Activated gamma-delta T cell treated with Interleukin-2 at 50 U/mL for 16 hours (primary cell): ENCODE measurements at regions not wholly inside any gene's neighbourhood (a gene's known extent, or its start where the extent isn't known, plus 50 kb on each side); places are given as distances from the start of the nearest gene placed in this dataset.

Source experiments
- DNase-seq: peaks from one replicate; pipeline ENCODE4 v3.0.0-alpha.2; 2020

- DNase-seq: peak; percentile 14
Measured at GRCh38 chr2:195404651-195405050, 252.4 kb upstream of the SLC39A10 start.

DNA sequence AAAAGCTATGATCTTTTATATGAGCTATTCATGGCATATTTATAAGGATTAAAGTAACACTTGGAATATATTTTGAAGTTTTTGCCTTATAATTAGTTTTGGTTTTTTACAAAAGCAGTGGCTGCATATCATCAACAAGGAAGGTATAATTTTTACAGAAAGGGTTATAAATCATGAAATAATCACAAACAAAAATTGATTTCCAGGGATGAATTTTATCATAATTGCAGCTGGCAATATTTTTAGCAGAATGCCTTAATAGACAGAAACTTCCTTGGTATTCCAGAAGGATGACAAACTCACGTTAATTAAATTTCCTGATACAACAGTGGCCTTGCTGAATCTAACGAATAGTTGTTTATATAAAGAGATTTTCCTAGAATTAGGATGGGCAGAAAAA, 260.5 kb upstream of the SLC39A10 start:
- no peak for DNase-seq

GRCh38 chr2:195395362-195395761, 261.7 kb upstream of the SLC39A10 start:
- DNase-seq: no peak

GRCh38 chr2:195392446-195393336, 264.3 kb upstream of the SLC39A10 start:
- DNase-seq: no peak

- no peak for DNase-seq
Measured at GRCh38 chr2:195390686-195391321, 266.2 kb upstream of the SLC39A10 start.

- DNase-seq: no peak
Measured at GRCh38 chr2:195388028-195388427, 269.0 kb upstream of the SLC39A10 start.

- DNase-seq: no peak
Measured at GRCh38 chr2:195382186-195382585, 274.8 kb upstream of the SLC39A10 start.

- no peak for DNase-seq
Measured at GRCh38 chr2:195370167-195370943, 286.7 kb upstream of the SLC39A10 start.

DNA sequence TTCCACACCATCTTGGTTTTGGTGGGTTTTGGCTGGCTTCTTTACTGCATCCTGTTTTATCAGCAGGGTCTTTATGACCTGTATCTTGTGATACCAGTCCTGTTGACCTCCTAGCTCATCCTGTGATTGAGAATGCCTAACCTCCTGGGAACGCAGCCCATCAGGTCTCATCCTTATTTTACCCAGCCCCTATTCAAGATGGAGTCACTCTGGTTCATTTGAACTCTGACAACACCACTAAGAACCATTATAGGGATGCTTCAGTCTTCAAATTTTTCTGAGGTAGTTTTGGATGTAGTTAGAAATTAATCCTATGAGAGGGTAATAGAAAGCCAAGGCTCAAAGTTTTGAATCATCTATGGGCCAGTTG, 287.8 kb upstream of the SLC39A10 start:
- no peak for DNase-seq

DNA sequence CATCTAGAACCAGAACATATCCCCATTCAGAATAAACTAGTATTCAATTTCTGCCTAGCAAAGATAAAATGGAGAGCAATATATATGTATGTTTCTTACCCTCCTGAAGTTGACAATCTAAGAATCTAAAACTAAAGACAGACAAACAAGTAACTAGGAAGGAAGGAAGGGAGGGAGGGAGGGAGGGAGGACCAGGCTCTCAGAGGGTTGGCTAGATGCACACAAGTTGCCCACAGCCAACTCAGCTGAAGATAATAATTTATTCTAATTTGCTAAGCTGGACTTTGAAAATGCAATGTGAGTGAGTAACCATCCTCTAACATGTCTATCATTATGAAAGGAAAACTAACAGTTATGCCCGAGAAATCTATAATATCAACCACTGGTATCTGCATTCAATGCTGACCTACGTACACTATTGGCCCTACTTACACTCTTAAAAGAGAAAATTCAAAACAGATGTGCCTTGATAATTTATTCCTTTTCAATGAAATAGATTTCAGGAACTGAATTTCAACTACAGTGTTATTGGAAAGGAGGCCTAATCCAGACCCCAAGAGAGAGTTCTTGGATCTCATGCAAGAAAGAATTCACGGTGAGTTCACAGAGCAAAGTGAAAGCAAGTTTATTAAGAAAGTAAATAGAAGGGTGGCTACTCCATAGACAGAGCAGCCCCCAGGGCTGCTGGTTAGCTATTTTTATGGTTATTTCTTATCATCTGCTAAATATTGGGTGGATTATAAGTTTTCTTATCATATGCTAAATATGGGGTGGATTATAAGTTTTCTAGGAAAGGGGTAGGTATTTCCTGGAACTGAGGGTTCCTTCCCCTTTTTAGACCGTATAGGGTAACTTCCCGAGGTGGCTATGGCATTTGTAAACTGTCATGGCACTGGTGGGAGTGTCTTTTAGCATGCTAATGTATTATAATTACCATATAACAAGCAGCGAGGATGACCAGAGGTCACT, 288.5 kb upstream of the SLC39A10 start:
- no peak for DNase-seq

DNA sequence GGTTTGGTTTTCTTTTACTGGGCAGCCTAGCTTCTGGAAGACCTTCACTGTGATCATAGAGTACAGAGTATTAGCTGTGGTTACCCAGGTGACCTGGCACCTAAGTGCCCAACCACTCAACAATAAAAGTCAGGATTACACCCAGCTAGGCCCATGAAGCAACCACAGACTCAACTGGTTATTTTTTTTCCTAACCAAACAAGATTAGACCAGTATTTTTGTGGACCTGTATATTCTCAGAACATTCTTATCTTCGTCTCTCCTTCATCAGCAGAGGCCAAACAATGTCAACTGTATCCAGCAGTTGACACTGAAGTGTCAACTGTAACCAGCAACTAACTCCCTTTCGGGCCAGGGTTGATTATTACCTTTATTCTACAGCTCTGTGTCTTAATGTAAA, 289.2 kb upstream of the SLC39A10 start:
- no peak for DNase-seq

DNA sequence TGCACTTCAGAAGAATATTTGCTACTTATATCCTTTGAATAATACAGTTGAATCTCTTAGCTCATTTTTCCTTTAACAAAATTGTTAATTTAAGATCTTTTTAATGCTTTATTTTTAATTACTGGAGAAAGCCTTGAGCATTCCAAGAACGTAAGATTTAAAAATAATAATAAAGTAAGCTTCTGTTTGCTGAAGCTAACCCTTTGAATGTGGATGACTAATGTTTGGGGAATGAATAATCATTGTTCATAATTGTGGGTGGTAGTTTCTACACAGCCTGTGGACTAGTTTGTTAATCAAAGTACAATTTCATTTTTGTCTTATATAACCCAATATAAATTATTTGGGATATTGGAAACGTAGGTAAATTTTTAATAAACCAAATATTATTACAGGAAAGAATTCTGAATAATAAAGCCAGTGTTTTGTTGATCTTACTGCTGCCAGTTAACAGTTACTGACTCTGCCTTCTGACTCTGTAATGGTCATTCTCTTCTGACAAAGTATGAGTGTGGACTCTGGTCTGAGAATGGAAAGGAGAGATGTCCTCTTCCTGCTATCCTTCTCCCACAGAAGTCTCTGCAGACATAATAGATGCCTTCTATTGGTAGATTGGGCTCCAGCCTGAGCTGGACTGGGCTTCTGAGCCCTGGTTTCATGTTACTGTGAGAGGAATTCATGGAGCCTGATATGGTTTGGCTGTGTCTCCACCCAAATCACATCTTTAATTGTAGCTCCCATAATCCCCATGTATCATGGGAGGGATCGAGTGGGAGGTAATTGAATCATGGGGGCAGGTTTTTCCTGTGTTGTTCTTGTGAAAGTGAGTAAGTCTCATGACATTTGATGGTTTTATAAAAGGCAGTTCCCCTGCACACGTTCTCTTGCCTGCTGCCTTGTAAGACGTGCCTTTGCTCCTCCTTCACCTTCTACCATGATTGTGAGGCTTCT, 292.7 kb upstream of the SLC39A10 start:
- no peak for DNase-seq

- no peak for DNase-seq
Measured at GRCh38 chr2:195363496-195363895, 293.5 kb upstream of the SLC39A10 start.

DNA sequence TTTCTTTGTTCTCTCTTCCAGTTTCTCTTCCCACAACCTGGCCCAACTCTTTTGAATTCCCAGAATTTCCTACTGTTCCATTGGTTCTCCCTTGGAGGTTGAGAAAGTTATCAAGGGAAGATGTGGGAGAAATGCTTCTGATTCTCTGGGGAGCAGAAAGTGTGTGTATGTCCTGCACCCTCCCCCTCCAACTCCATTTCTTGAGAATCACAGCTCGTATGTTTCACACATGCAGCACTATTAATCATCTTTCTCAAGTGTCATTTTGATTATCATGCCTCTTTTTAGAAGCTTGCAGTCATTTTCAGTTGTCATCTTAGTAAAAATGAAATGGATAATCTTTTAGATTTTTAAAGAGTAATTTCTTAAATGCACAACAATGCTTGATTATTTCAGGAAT, 296.8 kb upstream of the SLC39A10 start:
- no peak for DNase-seq

- no peak for DNase-seq
Measured at GRCh38 chr2:195359043-195359735, 297.8 kb upstream of the SLC39A10 start.

DNA sequence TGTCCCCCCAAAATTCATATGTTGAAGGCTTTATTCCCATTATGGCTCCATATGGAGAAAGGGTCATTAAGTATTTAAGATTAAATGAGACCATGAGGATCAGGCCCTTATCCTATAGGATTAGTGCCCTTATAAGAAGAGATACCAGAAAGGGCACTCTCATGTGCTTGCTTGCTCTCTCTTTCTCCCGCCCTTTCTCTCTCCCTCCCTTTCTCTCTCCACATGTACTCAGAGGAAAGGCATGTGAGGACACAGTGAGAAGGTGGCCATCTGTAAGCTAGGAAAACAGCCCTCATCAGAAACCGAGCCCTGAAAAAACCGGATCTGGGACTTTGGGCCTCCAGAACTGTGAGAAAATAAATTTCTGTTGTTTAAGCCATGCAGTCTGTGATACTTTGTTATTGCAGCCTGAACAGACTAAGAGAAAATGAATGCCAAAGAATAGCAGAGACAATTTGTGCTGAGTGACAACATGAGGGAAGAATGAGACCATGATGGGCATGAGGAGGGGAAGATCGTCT, 300.0 kb upstream of the SLC39A10 start:
- no peak for DNase-seq

- DNase-seq: no peak
Measured at GRCh38 chr2:195356026-195356425, 301.0 kb upstream of the SLC39A10 start.

DNA sequence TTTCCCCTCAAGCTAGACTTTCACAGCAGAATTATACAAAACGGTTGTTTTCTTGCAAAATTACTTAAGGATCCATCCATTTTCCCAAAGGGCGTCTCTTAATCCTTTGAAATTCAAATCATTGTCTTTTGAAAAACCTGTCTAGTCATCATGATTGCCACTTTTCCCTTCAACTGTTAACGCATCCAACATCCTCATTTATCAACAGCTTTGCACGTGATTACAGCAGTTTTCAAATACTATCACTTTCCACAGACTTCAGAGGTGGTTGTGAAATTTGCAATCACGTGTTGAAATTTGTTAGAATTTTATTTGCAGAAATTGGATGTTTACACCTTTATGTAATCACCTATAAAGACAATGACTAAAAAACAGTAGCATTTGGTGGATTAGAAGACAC, 304.4 kb upstream of the SLC39A10 start:
- no peak for DNase-seq

DNA sequence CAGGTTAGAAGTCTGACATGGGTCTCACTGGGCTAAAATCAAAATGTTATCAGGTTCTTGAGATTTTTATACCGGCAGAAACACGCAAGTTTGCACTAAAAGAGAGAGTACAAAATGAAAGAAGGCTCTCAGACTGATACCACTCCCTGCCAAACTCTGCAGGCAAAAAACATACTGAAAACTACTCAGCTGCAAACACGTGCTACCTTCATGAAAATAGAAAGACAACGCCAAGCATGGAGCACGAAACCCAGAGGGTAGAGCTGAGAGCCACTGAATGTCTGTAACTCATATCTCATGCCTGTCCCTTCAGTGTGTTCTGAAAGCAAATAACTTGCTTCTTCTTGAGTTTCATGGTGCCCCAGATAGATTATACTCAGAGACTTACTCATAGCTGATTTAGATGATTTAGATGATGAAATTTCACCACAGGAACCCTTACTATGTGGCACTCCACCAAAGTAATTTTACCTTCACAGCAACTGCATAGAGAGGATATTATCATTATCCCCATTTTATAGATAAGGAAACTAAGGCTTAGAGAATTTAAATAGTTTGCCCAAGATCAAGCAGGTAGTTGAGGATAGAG, 313.0 kb upstream of the SLC39A10 start:
- no peak for DNase-seq

- DNase-seq: no peak
Measured at GRCh38 chr2:195343540-195343939, 313.5 kb upstream of the SLC39A10 start.
